AG09309 (cell line): ENCODE measurements at regions not wholly inside any gene's neighbourhood (a gene's known extent, or its start where the extent isn't known, plus 50 kb on each side); places are given as distances from the start of the nearest gene placed in this dataset.

Experiments
- DNase-seq: peaks from one replicate; pipeline ENCODE4 v3.0.0-alpha.2; 2010; ENCODE audit warnings: low read depth
- H3K4me3 ChIP-seq: 2 replicates; pipeline ENCODE4 v1.5.1; 2011; ENCODE audit warnings: mild to moderate bottlenecking, low read depth, low read length, moderate library complexity; ENCODE audit not compliant: control insufficient read depth
- TF ChIP-seq, protein P1 (sequence below): IDR thresholded peaks from 2 replicates; pipeline ENCODE4 v1.5.1; 2011; ENCODE audit warnings: mild to moderate bottlenecking, low read depth, low read length, inconsistent platforms; ENCODE audit not compliant: insufficient read depth, control insufficient read depth; ENCODE audit errors: missing control alignments

DNA sequence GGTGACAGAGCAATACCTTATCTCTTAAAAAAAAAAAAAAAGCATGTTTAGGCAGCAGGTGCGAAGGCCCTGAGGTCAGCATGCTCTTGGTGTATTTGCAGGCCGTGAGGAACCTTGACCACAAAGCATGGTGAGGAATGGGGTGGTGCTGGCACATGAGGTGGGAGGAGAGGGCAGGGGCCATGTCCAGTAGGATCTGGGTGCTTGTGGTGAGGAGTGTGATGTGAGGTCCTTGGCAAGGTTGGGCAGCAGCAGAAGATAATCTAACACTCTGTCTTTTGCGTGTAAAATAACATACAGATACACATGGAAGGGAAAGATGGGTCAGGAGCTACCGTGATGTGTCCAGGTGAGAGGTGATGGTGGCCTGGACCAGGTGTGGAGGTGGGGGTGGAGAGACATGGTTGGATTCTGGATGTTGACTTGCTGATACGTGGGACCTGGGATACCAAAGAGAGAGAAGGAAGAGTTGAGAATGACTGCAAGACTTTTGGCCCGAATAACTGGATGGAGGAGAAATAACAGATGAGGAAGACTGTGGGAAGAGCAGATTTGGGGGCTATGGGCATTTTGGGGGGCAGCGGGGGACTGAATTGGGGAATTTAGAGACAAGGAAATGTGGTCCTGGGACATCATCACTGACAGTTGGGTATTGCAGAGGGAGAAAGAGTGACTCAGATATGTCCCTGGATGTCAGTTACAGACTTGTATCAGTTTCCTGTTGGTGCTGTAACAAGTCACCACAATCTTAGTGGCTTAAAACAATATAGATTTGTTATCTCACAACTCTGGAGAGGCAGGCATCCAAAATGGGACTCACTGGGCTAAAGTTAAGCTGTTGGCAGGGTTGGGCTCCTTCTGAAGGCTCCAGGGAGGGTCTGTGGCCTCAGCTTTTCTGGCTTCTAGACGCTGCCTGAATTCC, 274.9 kb downstream of the HAPSTR1 start:
- TF ChIP-seq, protein P1, sequence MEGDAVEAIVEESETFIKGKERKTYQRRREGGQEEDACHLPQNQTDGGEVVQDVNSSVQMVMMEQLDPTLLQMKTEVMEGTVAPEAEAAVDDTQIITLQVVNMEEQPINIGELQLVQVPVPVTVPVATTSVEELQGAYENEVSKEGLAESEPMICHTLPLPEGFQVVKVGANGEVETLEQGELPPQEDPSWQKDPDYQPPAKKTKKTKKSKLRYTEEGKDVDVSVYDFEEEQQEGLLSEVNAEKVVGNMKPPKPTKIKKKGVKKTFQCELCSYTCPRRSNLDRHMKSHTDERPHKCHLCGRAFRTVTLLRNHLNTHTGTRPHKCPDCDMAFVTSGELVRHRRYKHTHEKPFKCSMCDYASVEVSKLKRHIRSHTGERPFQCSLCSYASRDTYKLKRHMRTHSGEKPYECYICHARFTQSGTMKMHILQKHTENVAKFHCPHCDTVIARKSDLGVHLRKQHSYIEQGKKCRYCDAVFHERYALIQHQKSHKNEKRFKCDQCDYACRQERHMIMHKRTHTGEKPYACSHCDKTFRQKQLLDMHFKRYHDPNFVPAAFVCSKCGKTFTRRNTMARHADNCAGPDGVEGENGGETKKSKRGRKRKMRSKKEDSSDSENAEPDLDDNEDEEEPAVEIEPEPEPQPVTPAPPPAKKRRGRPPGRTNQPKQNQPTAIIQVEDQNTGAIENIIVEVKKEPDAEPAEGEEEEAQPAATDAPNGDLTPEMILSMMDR, result no peak

DNA sequence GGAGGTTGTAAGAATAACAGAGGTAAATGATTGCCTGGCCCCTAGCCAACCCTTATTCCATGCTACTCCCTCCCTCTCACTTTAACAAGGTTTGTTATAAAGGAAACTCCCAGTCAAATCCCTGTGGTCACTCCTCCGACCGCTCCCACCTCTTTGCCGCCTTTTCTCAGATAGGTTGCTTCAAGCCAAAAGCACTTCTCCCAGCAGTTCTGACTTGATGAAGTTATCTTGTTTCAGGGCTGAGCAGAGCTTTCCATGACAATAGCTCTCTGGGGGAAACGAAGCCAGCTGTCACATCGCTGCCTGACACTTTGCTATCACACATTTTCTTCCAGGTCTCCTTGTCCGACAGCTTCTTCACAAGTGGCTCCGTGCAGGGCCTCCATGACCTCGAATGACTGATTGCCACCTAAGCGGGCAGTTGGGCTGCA, 278.6 kb downstream of the HAPSTR1 start:
- TF ChIP-seq, protein P1, result no peak
- no peak for DNase-seq
- H3K4me3 ChIP-seq, result no peak overlapping the region

More for the DNA sequence above, 274.9 kb downstream of the HAPSTR1 start:
- no peak overlapping the region for H3K4me3 ChIP-seq
- no peak for DNase-seq

DNA sequence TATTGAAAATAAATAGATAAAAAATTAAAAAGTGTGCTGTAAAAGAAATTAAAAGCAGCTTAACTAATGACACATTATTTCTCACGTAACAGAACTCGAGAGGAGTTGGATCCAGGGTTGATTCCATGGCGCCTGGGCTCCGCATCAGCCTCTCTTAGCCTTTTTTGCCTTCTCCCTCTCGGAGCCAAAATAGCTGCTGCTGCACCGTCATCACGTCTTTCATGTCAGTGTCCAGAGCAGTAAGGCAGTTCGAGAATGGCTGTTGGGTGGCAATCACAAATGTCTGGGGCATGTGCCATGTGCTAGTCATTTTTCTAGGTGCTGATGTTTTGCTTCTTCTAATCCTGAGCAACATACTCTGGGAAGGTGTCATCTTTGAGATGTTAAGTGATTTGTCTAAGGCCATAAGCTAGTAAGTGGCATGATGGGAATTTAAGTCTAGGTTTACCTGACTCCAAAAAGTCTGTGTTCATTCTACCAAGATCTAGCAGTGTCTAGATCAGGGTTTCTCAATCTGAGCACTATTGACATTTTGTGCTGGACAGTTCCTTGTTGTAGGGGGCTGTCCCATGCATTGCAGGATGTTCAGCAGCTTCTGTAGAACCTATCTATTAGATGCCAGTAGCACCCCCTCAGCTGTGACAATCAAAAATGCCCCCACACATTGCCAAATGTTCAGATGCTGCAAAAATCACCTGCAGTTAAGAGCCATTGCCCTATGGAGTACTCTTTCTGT, 280.4 kb downstream of the HAPSTR1 start:
- TF ChIP-seq, protein P1, result no peak
- no peak for DNase-seq
- no peak overlapping the region for H3K4me3 ChIP-seq

DNA sequence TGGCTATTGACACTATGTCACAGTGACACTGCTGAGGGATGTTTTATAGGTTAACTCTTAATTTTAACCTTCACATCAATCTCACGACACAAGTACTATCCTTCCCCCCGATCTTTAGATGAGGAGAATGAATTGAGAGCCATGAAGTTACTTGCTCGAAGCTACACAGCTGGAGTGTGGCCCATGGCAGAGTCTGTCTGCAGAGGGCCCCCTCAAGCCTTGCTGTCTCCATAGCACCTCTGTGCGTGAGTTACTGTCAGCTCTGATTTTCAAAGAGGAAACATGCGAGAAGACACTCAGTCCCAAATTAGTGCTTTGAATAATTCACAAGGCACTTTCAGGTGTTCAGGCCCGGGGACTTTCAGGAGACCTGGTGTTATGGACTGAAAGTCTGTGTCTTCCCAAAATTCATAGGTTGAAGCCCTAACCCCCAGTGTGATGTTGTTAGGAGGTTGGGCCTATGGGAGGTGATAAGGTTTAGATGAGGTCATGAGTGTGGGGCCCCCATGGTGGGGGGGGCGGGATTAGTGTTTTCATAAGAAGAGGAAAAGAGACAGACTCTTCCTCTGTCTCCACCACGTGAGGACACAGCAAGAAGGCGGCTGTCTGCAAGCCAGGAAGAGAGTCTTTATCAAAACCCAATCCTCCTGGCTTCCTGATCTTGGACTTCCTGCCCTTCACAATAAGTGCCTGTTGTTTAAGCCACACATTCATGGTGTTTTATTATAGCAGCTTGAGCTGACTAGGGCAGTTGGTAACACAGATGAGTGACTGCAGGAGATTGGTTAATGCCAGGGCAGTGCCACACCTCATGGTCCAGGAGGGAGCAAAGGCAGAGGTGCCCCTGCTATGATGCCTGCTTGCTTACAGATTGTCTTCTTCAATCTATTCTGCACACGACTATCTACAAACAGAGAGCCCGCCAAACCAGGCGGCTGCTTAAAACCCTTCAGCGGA, 281.8 kb downstream of the HAPSTR1 start:
- DNase-seq, result no peak
- no peak overlapping the region for H3K4me3 ChIP-seq
- TF ChIP-seq, protein P1, result no peak

DNA sequence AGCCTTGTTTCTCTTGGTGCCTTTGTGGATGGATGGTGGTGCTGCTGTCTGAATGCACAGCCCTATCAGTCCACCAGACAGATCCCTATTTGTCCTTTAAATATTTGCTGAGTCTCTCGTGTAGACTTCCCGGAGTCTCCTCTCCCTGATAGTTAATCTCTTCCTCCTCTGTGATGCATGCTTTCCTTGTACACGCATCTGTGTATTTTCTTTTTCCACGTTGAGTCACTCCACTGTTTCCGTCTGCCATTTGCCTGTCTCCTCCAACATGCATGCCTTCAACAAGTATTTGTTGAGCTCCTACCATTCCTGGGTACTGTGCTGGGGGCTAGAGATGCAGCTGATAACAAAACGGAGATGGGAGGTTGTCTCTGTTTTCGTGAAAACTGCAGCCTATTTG, 282.6 kb downstream of the HAPSTR1 start:
- no peak for DNase-seq
- TF ChIP-seq, protein P1, result no peak
- no peak overlapping the region for H3K4me3 ChIP-seq

DNA sequence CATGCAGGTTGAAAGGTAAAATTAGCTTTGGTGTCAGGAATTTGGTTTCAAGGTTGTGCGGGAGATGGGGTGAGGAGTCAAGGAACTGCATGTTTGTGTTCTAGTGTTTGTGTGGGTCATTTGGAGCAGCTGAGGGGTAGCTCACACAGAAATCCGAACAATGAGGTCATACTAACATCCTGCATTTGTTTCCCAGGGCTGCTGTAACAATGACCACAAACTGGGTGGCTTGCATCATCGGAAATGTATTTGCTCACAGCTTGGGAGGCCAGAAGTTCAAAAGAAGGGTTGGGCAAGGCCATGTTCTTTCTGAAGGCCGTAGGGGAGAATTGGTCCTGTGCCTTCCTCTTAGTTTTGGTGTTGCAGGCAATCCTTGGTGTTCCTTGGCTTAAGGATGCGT, 287.4 kb downstream of the HAPSTR1 start:
- TF ChIP-seq, protein P1, result no peak
- no peak overlapping the region for H3K4me3 ChIP-seq
- DNase-seq, result no peak
